ENCODE measurements at regions not wholly inside any gene's neighbourhood (a gene's known extent, or its start where the extent isn't known, plus 50 kb on each side); places are given as distances from the start of the nearest gene placed in this dataset.

DNA sequence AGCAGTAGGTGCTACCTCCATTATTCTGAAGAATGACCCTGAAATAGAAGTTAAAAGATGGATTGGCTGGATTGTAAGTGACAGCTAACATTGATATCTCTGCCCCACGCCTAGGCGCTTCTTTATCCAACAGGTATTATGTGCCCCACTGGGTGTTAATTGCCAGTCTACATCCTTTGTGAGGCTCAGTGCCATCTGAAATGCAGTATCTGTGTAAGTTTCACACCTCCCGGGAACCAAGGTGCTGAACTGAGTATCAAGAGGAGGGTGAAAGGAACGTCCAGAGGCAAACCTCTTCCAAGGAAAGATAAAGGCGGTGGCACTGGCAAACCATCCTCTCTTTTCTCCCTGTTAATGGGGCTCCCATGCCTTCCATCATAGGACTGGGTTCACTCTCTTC is 181.1 kb upstream of the UBL3 start:
- no peak for DNase-seq (ENCODE audit: low spot score)

DNA sequence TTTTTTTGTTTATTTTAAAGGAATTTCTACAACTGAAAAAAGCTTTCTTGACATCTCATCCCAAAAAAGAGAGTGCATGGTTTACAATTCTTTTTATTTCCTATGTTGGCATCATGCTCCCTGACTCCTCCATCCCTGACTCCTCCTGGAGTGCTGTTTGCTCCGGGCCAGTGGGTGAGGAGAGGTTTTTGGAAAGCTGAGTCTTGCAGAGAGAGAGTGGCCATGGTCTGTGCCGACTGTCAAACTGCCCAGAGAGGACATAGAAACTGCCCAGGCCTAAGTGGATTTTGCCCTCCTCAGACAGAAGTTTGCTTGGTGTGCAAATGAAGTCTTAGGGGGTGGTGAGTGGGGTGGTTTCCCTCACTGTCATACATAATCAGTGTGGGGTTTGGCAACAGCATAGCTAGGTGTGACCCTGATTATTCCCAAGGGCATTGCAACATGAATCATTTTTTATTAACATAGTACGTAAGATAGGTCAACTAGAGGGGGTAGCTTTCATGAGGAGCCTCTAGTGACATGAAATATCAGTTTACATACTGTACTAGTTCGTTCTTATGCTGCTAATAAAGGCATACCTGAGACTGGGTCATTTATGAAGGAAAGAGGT is 179.8 kb upstream of the UBL3 start:
- DNase-seq (ENCODE audit: low spot score): no peak

DNA sequence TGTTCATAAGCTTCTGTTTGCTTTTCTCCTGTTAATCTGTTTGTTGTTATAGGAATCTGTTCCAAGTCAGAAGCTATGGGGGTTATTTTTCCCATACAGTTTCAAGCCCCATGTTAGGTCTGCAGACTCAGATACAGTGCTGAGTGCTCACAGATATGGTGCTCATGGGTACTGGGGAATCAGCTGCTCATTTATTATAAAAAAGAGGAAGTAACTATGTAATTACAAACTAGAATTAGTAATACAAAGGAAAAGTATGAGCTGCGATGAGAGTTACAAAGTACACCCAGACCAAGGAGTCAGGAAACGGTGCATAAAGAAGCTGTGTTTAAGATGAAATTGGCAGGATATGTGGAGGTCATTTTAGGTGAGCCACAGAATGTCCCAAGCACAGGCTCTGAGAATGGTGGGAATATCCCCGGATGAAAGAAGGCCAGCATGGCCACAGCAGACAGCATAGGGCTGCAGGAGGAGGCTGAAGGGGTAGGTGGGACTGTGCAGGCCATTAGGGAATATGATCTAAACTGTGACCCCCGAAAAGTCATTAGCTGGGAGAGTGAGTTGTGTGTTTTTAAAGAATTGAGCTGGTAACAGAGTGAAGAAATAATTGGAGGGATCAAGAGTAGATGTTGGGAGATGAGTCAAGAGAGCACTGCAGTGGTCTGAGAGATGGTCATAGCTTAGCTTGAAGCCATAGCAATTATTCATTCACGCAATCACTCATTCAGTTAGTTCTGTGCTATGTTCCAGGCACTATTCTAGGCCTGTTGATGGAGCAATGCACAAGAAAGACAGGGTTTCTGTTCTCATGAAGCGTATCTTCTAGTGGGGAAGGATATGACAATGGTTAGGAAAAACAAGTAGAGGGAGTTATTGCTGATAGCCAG is 177.4 kb upstream of the UBL3 start:
- DNase-seq (ENCODE audit: low spot score): no peak

DNA sequence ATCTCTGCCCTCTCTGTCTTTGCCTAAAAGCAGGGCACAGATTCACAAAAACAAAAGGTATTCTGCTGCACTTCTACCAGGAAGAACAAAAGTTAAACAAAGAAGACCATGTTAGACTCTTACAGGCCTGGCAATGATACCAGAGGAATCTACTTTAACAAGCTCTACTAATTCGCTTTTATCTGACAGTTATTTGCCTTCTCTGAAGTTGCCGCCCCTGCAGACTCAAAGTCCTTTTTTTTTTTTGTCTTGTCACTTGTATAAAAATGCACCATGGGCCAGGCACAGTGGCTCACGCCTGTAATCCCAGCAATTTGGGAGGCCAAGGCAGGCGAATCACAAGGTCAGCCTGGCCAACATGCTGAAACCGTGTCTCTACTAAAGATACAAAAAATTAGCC is 176.5 kb upstream of the UBL3 start:
- no peak for DNase-seq (ENCODE audit: low spot score)

DNA sequence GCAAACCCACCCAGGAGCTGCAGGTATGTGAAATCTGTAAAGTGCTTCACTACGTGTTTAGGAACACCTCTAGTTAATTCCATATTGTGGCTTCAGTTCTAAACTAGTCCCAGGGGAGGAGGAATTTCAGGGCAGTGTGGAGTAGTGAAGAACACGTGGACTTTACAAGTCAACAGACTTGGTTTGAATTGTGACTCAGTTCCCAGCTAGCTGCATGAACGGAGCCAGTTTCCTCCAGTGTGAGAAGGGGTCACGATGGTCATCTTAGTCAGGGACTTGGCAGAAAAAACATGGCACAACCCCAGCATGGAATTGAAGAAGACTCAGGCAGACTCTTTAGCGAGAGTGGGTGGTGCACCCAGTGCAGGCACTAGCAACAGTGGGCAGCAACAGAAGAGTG is 175.7 kb upstream of the UBL3 start:
- no peak for DNase-seq (ENCODE audit: low spot score)

DNA sequence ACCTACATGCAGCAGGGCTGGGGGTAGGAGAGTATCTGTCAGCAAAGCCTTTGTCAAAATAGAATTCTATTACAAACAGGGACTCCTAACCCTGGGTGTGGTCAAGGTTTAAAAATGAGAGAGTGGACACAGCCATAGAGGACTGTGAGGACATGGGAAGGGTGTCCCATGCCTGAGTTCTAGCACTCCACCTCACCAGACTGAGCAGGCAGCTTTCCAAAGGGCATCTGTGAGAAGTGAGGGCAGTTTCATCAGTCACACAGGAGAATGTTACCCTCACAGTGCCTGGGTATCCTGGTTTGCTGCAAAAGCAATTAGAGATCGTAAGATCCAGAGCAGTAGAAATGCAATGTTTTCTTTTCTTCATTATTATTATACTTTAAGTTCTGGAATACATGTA is 174.9 kb upstream of the UBL3 start:
- no peak for DNase-seq (ENCODE audit: low spot score)

DNA sequence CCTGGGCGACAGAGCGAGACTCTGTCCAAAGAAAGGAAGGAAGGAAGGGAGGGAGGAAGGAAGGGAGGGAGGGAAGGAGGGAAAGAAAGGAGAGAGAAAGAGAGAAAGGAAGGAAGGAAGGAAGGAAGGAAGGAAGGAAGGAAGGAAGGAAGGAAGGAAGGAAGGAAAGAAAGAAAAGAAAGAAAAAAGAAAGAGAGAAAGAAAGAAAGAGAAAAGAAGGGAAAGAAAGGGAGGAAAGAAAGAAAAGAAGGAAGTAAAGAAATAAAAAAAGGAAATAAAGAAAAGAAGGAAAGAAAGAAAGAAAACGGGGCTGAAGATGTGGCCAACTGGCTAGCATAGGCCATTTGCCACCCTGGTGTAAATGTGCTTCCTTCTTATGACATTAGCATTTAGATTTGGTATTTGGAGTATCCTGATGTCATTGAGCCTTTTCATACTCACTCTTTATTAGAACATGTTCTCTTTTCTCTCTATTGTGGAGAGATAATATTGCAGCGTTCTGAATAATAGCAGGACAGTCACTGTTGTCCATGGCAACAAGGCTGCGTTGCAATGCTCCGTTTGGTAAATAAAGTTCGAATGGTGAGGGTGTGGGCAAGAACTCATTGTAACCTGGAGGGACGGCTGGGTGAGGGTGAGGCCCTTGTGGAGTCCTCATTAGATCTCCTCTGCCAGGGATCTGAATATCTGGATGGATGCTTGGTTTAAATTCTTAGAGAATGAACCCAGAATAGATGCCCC is 173.9 kb upstream of the UBL3 start:
- no peak for DNase-seq (ENCODE audit: low spot score)

DNA sequence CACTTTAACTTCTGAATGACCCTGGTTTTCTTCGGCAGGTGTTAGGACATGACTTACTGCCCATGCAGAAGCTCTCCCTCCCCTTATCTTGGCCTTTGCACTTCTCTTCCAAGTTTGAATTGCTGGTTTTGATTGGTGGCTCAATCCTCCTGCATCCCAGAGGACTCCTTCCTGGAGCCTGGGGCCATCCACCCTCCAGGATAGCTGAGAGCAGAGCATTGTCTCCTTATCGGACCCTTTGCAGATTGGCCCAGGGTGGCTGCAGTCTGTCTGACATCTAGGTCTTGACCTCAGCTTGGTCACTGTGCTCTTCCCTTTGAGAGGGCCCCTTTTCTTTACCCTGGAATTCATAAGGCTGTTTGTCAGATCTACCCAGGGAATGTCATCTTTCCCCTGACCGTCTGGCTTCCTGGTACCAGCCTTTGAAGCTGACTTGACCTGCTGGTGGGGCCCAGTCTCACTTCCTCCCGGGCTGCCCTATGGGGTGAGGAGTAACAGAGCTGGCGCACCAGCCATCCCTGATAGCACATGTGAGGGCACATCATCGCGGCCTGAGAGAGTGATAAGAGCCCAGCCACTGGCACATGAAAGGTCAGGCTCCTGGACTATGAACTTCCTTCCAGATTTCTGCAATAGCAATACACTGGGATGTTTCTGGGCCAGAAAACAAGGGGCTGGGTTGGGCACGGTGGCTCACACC is 172.9 kb upstream of the UBL3 start:
- no peak for DNase-seq (ENCODE audit: low spot score)

DNA sequence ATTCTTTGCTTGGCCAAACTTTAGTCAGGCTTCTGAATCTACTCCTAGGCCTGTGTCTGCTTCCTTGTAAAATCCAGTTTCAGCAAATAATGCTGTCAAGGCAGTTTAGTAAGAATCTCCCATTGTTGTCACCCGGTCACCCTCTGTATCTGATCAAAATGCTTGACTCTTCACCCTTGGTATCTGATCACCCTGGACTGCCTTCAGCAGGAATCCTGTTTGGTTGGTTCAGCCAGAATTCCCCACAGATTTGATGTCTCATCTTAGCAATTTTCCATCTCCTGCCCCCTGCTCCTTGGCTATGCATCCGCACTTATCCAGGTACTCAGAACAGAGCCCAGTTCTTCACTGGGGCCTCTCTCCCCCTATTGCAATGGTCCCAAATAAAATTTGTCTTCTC is 172.4 kb upstream of the UBL3 start:
- no peak for DNase-seq (ENCODE audit: low spot score)

DNA sequence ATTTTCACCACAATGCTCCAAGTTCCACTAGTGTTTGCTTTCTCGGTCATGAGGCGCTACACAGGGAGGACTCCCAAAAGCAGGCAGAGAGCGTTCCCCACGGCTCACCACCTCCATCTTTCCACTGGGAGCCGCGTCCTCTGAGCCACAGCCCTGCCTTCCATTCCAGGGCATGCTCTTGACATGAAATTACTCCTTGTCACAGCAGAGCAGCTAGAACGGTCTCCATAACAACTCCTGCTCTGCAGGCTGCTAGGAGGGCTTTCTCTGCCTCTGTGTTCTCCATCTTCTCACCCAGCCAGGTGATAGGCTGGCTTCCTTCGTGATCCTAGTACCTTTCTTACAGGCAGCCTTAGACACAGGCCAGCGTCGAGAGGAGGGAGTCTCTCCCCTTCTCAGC is 171.8 kb upstream of the UBL3 start:
- no peak for DNase-seq (ENCODE audit: low spot score)

DNA sequence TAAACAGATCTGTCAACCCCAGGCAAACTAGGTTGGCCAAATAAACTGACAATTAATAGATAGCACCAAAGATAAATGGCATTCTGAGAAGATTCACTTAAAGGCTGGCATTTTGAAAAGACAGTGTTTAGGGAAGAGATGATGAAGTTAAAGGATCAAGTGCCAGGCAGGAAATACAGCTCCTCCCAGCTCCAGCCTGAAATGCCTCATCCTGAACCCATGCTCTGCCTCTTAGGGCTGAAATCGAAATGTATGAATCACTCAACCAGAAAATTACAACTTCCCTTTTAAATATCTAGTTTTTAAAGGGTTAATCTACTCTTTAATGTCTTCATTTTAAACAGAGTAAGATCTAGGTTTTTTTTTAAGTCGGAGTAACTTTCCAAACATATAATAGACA is 171.2 kb upstream of the UBL3 start:
- no peak for DNase-seq (ENCODE audit: low spot score)

DNA sequence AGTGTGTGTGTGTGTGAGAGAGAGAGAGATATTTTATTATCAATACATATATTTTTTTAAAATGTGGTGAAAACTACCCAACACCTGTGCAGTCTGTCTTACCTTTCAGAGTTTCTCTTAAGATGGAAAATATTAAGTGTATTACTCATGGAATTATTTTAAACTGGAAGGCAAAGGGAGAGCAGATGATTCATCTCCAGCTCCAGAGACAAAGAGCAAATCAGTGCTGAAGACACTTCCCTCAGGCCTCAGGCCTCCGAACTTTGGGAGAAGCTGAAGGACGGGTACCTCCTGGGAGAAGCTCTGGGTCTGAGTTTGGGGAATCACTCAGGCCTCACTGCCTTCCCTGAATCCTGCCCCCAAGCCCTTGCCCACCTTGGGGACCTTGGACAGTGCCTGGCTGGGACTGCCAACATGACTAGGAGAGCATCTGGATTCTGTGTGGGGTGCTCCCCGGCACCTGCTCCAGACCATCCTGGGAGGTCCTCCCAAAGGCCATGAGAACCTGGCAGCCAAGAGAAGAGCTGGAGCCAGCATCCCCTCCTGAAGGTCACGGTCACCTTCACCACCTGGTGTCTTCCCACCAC is 170.4 kb upstream of the UBL3 start:
- DNase-seq (ENCODE audit: low spot score): no peak

DNA sequence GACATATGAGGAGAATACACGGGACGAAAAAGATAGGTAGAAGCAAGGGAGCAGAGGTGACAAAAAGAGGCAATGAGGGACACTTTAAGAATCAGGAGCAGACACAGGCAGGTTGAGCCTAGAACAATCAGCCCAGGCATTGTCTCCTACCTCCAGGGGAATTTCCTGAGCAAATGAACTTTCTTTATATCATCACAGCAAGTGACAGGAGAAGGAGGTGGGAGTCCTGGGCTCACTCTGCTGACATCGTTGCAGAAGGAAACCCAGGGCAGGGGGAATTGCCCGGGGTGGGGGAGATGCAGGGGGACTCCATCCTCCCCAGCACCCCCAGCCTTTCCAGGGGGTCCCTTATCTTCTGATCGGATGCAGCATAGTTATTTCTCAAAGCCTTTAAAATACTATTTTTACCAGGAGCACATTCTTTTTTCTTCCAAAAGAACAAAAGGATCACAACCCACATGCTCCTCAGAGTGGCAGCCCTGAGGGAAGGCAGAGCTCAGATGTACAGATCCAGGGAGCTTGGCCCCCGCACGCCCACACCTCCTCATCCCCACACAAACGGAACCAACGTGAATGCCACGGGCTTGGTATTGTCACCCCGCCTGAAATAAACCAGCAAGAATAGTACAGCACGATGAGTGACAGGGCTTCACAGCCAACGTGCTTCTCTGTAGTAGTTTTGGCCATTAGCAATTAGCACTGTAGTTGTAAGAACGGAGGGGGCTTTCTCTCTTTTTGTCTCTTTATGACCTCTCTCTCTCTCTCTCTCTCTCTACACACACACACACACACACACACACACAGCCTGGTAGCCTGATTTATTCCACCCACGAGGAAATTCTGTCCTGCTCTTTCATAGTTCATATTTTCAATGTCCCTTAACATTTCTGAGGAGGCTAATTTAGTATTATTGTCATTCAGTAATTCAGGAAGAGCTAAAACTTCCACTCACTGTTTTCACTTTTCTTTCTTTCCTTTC is 169.5 kb upstream of the UBL3 start:
- DNase-seq (ENCODE audit: low spot score): no peak

DNA sequence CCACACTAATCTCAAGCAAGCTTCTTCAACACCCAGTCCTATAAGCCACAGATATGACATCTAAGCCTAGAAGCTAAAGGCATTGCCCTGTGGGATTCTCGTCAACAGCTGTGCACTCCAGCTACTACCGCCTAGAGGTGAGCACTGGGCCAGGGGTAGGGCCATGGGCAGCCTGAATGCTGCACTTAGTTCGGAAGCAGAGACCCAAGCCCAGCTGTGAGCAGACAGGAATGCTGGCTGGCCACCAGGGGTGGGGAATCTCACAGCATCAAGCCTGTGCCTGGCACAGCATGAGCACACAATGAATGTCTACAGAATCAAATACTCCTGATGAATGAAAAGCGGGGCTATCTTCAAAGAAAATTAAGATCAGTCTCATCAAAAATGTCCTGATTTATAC is 167.5 kb upstream of the UBL3 start:
- DNase-seq (ENCODE audit: low spot score): no peak

DNA sequence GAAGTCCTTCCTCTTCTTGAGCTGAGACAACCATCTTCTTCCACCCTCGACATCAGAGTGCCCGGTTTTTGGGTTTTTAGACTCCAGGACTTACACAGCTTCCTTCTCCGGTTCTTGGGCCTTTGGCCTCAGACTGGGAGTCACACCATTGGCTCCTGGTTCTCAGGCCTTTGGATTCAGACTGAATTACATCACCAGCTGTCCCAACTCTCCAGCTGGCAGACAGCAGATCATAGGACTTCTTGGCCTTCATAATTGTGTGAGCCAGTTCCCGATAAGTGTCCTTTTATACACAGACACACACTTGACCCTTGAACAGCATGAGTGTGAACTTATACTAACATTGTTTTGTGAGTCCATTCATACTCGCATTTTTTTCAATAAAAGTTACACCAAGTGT is 166.0 kb upstream of the UBL3 start:
- DNase-seq (ENCODE audit: low spot score): no peak

DNA sequence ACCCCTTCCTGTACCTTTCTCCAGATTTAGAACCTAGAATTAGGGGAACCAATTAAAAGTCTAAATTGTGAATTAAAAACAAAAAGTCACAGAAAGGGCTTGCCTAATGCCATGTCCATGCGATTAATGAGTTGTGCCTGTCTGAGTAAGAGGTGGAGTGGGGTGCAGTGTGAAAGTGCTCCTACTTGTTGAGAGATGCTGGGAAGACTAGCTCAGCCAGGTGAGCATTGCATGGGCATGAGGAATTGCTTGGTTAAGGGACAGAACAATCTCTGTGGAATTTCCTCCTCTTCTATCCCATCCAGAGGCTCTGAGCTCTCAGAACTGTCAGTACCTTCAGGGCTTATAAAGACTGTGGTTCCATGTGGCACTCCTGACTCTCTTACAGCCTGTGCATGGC is 159.0 kb upstream of the UBL3 start:
- no peak for DNase-seq (ENCODE audit: low spot score)

DNA sequence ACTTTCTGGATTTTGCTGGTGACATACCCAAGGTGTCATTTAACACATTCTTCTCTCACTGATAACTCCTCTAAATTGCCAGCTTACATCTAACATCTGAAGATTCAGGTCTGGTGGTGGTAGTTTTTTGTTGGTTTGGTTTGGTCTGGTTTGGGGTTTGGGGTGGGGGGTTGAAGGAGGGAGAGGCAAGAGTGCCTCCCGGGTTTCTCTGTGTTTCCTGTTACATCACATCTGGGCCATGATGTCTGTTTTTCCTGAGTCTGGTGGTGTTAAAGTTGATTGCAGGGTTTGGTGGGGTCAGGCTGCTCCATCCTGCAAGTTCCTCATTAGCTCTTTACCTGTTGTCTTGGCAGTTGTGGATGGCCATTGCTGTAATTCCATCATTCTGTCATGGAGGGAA is 155.8 kb upstream of the UBL3 start:
- DNase-seq (ENCODE audit: low spot score): no peak

DNA sequence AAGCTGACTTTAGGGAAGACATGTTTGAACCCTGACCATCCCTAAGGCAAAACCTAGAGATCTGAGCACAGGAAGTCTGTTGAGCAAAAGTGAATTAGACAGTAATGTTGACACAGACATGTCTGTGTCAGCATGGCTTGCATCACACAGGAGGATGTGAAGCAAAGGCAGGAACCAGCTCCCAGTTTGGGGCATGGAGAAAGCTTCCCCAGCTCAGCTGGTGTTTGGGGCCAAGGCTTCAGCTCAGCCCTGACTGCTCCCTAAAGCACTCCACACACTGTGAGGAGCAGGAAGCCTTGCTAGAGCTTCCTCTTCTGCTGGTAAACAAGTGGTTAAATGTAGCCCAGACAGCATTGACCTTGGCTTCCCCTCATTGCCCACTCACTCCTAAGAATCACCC is 153.8 kb upstream of the UBL3 start:
- no peak for DNase-seq (ENCODE audit: low spot score)

DNA sequence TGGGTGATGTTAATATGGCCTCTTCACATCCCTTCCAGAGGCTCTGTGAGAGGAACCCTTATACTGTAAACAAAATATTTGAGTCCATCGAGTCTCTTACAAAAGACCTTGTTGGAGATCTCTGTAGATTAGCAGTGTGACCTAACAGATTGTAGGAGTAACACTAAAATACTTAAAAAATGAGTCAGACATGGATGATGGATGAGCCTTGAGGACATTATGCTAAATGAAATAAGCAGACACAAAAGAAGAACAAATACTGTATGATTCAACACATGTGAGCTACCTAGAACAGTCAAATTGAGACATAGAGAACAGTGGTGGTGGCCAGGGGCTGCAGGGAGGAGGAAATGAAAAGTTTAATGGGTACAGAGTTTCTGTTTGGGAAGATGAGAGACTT is 152.2 kb upstream of the UBL3 start:
- no peak for DNase-seq (ENCODE audit: low spot score)

DNA sequence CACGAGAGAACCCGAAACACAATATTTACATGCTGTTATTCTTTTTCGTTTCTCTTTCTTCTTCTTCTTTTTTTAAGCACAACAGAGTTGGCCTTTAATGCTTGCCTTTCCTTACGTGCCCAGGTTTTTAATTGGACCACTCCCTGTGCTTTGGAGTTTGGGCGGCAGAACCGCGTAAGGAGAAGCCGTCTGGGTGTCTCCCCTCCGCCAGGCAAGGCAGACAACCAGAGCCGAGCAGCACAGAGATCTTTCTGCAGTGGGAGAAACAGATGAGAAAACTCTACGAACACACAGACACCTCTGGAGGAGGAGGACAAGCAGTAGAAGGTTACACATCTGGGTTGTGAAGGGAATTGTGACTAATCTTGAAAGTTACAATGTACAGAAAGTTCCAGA is 150.0 kb upstream of the UBL3 start:
- no peak for DNase-seq (ENCODE audit: low spot score)

Data from germinal center (tissue), 1 donor.